Psoas muscle (tissue), 7 donors: ENCODE measurements at regions not wholly inside any gene's neighbourhood (a gene's known extent, or its start where the extent isn't known, plus 50 kb on each side); places are given as distances from the start of the nearest gene placed in this dataset.

Source experiments
- ATAC-seq, 4 donors: fragments of 200-7000 bp; cut with Tn5 transposase; one replicate each; pipeline ENCODE4 v1.9.1; 2020; ENCODE audit warnings: moderate library complexity in 3 of 4, mild to moderate bottlenecking in 2 of 4
- DNase-seq, 2 donors: peaks; one replicate each; pipeline ENCODE4 v3.0.0-alpha.2; 2020
- H3K27ac ChIP-seq: fragments of 200-600 bp; one replicate; pipeline ENCODE4 v1.8.0; 2022
- H3K27me3 ChIP-seq, 3 donors: fragments of 200-600 bp in 1 of 3; one replicate each; pipeline versions ENCODE4 v1.6.1 to v1.8.0; 2013 to 2022; ENCODE audit warnings: low read length in 2 of 3, mild to moderate bottlenecking in 2 of 3, moderate library complexity in 1 of 3; ENCODE audit not compliant: insufficient read depth in 3 of 3
- H3K36me3 ChIP-seq, 2 donors: fragments of 200-600 bp in 1 of 2; one replicate each; pipeline versions ENCODE4 v1.6.1 to v1.8.0; 2013 to 2022; ENCODE audit warnings: low read depth in 1 of 2, mild to moderate bottlenecking in 1 of 2, moderate library complexity in 1 of 2; ENCODE audit not compliant: insufficient read depth in 1 of 2
- H3K4me1 ChIP-seq: fragments of 200-600 bp; one replicate; pipeline ENCODE4 v1.8.0; 2022
- H3K4me3 ChIP-seq: fragments of 200-600 bp; one replicate; pipeline ENCODE4 v1.8.0; 2022; ENCODE audit warnings: mild to moderate bottlenecking
- H3K9me3 ChIP-seq: fragments of 200-600 bp; one replicate; pipeline ENCODE4 v1.8.0; 2022
- WGBS, 3 donors: extraction: QIAGEN DNeasy Blood & Tissue Kit; methylation state at CpG; one replicate each; pipeline versions ENCODE4 v1.1.6 to v1.1.7; 2013; 5-methylcytosine and 5-hydroxymethylcytosine counted together
- intact Hi-C, 2 donors: fragments of 100-400 bp; cut with DNase I; formaldehyde crosslinking; loops; one replicate each; pipeline versions ENCODE4 v1.11.0 to v1.14.2; 2022
- TF ChIP-seq, protein P1 (sequence below): fragments of 200-600 bp; IDR thresholded peaks from one replicate; pipeline ENCODE4 v1.8.0; 2022; ENCODE audit warnings: antibody characterized with exemption
- donor health status: healthy with polysubstance abuse.
- donor health status: DM: no; HTN: no; CAD: no; lungs with moderate emphysema.
- donor health status: Bipolar disorder and iron deficiency.
- donor health status: healthy.
- donor health status: DM: yes; HTN: yes; CAD: no.
- donor health status: DM: no; HTN: no; CAD: no.
- donor health status: DM: yes; HTN: yes; CAD: no.

DNA sequence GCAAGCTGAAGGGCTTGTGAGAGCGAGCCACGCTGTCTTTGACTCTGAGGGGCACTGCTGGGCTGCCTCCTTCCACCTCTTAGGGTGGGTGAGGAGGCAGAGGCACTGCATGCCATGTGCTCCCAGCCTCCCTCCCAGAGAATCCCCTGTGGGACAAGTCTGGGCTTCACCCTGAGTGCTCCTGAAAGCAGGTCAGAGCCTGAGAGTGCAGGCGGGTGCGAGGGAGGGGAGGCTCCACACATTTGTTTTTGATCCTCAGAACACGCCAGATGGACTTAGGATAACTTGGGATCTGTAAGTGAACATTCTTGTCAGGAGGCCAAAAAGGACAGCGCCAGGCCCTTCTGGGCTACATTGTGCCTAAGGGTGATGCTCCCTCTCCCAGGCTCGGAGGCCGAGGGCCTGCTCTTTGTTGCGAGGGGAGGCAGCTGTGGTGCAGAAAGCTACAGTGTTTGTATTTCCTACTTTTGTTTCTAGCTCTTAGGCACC, 155.4 kb downstream of the TMX1 start:
- ATAC-seq: peak; percentile 30 to 74 (median 68)
- intact Hi-C loops: no loop called here
- Histone ChIP-seq H3K27ac (peak overlapping the region; percentile 60), H3K36me3 (no peaks in the 10 kb centered on the region), H3K9me3 (no peaks in the 10 kb centered on the region), H3K4me3 (no peak overlapping the region), H3K4me1 (peaks cover 24% of the 10 kb centered on the region), H3K27me3 (no peaks in the 10 kb centered on the region)
- TF ChIP-seq, protein P1, sequence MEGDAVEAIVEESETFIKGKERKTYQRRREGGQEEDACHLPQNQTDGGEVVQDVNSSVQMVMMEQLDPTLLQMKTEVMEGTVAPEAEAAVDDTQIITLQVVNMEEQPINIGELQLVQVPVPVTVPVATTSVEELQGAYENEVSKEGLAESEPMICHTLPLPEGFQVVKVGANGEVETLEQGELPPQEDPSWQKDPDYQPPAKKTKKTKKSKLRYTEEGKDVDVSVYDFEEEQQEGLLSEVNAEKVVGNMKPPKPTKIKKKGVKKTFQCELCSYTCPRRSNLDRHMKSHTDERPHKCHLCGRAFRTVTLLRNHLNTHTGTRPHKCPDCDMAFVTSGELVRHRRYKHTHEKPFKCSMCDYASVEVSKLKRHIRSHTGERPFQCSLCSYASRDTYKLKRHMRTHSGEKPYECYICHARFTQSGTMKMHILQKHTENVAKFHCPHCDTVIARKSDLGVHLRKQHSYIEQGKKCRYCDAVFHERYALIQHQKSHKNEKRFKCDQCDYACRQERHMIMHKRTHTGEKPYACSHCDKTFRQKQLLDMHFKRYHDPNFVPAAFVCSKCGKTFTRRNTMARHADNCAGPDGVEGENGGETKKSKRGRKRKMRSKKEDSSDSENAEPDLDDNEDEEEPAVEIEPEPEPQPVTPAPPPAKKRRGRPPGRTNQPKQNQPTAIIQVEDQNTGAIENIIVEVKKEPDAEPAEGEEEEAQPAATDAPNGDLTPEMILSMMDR: no peak
- DNase-seq: peak; percentile 63 to 75
- WGBS, 3 donors: 16 to 36% (median 26%) methylated on average over 9 of the region's 9 CpGs

GRCh38 chr14:51396222-51396815, 156.3 kb downstream of the TMX1 start:
- Histone ChIP-seq H3K36me3 (no peaks in the 10 kb centered on the region), H3K9me3 (no peaks in the 10 kb centered on the region), H3K27me3 (no peaks in the 10 kb centered on the region), H3K4me3 (no peak overlapping the region), H3K4me1 (peaks cover 27% of the 10 kb centered on the region), H3K27ac (peak overlapping the region; percentile 60)
- intact Hi-C loops: no loop called here
- peak in 1 of 2 donors; percentile 66 for DNase-seq
- TF ChIP-seq, protein P1: no peak
- 34 to 45% (median 39%) methylated on average over 11 of the region's 11 CpGs for WGBS, 3 donors
- peak; percentile 41 to 71 (median 66) for ATAC-seq

GRCh38 chr14:51398898-51399297, 158.9 kb downstream of the TMX1 start:
- Histone ChIP-seq H3K27ac (no peak overlapping the region), H3K9me3 (no peaks in the 10 kb centered on the region), H3K4me3 (no peak overlapping the region), H3K36me3 (no peaks in the 10 kb centered on the region), H3K4me1 (peaks cover 33% of the 10 kb centered on the region), H3K27me3 (no peaks in the 10 kb centered on the region)
- peak in 1 of 4 donors; percentile 22 for ATAC-seq
- TF ChIP-seq, protein P1: no peak
- peak in 1 of 2 donors; percentile 29 for DNase-seq
- intact Hi-C loops: no loop called here
- WGBS, 3 donors: 67 to 92% (median 84%) methylated on average over 4 of the region's 4 CpGs

DNA sequence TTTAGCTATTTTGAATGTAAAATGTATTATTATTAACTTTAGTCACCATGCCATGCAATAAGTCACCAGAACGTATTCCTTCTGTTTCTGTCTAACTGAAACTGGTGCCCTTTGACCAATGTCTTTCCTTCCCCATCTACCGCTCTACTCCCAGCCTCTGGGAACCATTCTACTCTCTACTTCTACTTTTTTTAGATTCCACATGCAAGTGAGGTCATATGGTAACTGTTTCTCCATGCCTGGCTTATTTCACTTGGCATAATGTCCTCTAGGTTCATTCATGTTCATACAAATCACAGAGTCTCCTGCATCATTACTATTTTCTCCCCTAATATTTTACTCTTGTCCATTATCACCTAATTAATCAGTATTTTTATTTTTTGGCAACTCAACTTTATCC, 160.1 kb downstream of the TMX1 start:
- H3K27ac ChIP-seq: no peak overlapping the region
- 40 to 80% (median 69%) methylated on average over 2 of the region's 2 CpGs for whole genome bisulfite sequencing, 3 donors

More for the DNA sequence above, 160.1 kb downstream of the TMX1 start:
- intact Hi-C loops: no loop called here
- Histone ChIP-seq H3K36me3 (no peaks in the 10 kb centered on the region), H3K9me3 (no peaks in the 10 kb centered on the region), H3K4me3 (no peak overlapping the region), H3K27me3 (no peaks in the 10 kb centered on the region), H3K4me1 (peaks cover 21% of the 10 kb centered on the region)
- TF ChIP-seq, protein P1: no peak
- no peak for DNase-seq
- no peak for ATAC-seq
